Mesothelial cell of epicardium (in vitro differentiated cells): ENCODE measurements at regions not wholly inside any gene's neighbourhood (a gene's known extent, or its start where the extent isn't known, plus 50 kb on each side); places are given as distances from the start of the nearest gene placed in this dataset.
"Not testable (repeated sequence)": the region's sequence is repeated elsewhere in the genome, so short reads cannot be mapped to it uniquely, and the experiment has no call there.

Experiments used
- DNase-seq, 2 experiments: peaks; one replicate each; pipeline ENCODE4 v3.0.0; 2021; ENCODE audit warnings: low spot score in 2 of 2; ENCODE audit not compliant: unreplicated experiment in 2 of 2
- H3K27ac Mint-ChIP-seq: 2 replicates; pipeline ENCODE4 v1.8.0; 2021; ENCODE audit warnings: mixed read lengths
- H3K27me3 Mint-ChIP-seq: 2 replicates; pipeline ENCODE4 v1.8.0; 2021; ENCODE audit warnings: low read depth, mixed read lengths
- H3K36me3 Mint-ChIP-seq: 2 replicates; pipeline ENCODE4 v1.8.0; 2021; ENCODE audit warnings: mixed read lengths
- H3K4me1 Mint-ChIP-seq: 2 replicates; pipeline ENCODE4 v1.8.0; 2021; ENCODE audit warnings: mixed read lengths
- H3K4me3 Mint-ChIP-seq: 2 replicates; pipeline ENCODE4 v1.8.0; 2021; ENCODE audit warnings: mild to moderate bottlenecking, moderate library complexity, mixed read lengths
- H3K9me3 Mint-ChIP-seq: 2 replicates; pipeline ENCODE4 v1.8.0; 2021; ENCODE audit warnings: mixed read lengths
- CTCF ChIP-seq: fragments of 200-600 bp; sonication (generic); IDR thresholded peaks from one replicate; pipeline ENCODE4 v1.5.0; 2021; ENCODE audit warnings: antibody characterized with exemption; ENCODE audit not compliant: unreplicated experiment

GRCh38 chr13:34179481-34179880, 361.5 kb downstream of the RFC3 start:
- no peak for DNase-seq
- Mint-ChIP-seq H3K9me3 (no peaks in the 10 kb centered on the region), H3K27me3 (no peaks in the 10 kb centered on the region), H3K27ac (no peak overlapping the region), H3K4me3 (no peak overlapping the region), H3K36me3 (no peaks in the 10 kb centered on the region), H3K4me1 (peaks cover 28% of the 10 kb centered on the region)
- TF ChIP-seq CTCF, result no peak

GRCh38 chr13:34179927-34180326, 362.0 kb downstream of the RFC3 start:
- TF ChIP-seq CTCF, result no peak
- no peak for DNase-seq
- Mint-ChIP-seq H3K27me3 (no peaks in the 10 kb centered on the region), H3K27ac (peak overlapping the region; percentile 27), H3K4me1 (peaks cover 28% of the 10 kb centered on the region), H3K36me3 (no peaks in the 10 kb centered on the region), H3K9me3 (no peaks in the 10 kb centered on the region), H3K4me3 (no peak overlapping the region)

- peaks cover 28% of the 10 kb centered on the region for H3K4me1 Mint-ChIP-seq
- H3K9me3 Mint-ChIP-seq, DNase-seq, H3K27me3 Mint-ChIP-seq, H3K36me3 Mint-ChIP-seq, H3K4me3 Mint-ChIP-seq, H3K27ac Mint-ChIP-seq: not testable (repeated sequence)
These were observed 363.3 kb downstream of the RFC3 start for GRCh38 chr13:34181256-34181655.

GRCh38 chr13:34189946-34190345, 372.0 kb downstream of the RFC3 start:
- H3K27ac Mint-ChIP-seq, result no peak overlapping the region
- H3K4me3 Mint-ChIP-seq, result no peak overlapping the region

GRCh38 chr13:34201050-34201913, 383.3 kb downstream of the RFC3 start:
- DNase-seq, result no peak
- Mint-ChIP-seq H3K27me3 (no peaks in the 10 kb centered on the region), H3K36me3 (no peaks in the 10 kb centered on the region), H3K9me3 (peaks cover 28% of the 10 kb centered on the region), H3K27ac (no peak overlapping the region), H3K4me3 (no peak overlapping the region), H3K4me1 (no peaks in the 10 kb centered on the region)
- TF ChIP-seq CTCF, result no peak

More at GRCh38 chr13:34189946-34190345, 372.0 kb downstream of the RFC3 start:
- no peak for TF ChIP-seq CTCF
- H3K27me3 Mint-ChIP-seq, result no peaks in the 10 kb centered on the region
- no peaks in the 10 kb centered on the region for H3K4me1 Mint-ChIP-seq
- peaks cover 33% of the 10 kb centered on the region for H3K9me3 Mint-ChIP-seq
- H3K36me3 Mint-ChIP-seq, result peaks cover 2% of the 10 kb centered on the region
- DNase-seq, result no peak

- DNase-seq, result no peak
- no peaks in the 10 kb centered on the region for H3K27me3 Mint-ChIP-seq
These were observed 389.4 kb downstream of the RFC3 start for GRCh38 chr13:34207334-34207733.

More at GRCh38 chr13:34207334-34207733, 389.4 kb downstream of the RFC3 start:
- peaks cover 24% of the 10 kb centered on the region for H3K4me1 Mint-ChIP-seq
- H3K4me3 Mint-ChIP-seq, result peak overlapping the region; percentile 24
- peaks cover 21% of the 10 kb centered on the region for H3K9me3 Mint-ChIP-seq
- no peak for TF ChIP-seq CTCF
- peaks cover 2% of the 10 kb centered on the region for H3K36me3 Mint-ChIP-seq
- peak overlapping the region; percentile 83 for H3K27ac Mint-ChIP-seq
